Loucy (cell line): ENCODE measurements at regions not wholly inside any gene's neighbourhood (a gene's known extent, or its start where the extent isn't known, plus 50 kb on each side); places are given as distances from the start of the nearest gene placed in this dataset.

ENCODE experiments used
- H2AFZ ChIP-seq: fragments of 200-600 bp; sonication (generic); 2 replicates; pipeline ENCODE4 v1.6.0; 2016; ENCODE audit warnings: antibody characterized with exemption, mild to moderate bottlenecking, low read length, moderate library complexity
- H3F3A ChIP-seq: fragments of 200-600 bp; 2 replicates; pipeline ENCODE4 v1.6.0; 2016; ENCODE audit warnings: antibody characterized with exemption, low read depth, mild to moderate bottlenecking
- H3K27me3 ChIP-seq: fragments of 200-600 bp; sonication (generic); 2 replicates; pipeline ENCODE4 v1.6.1; 2014; ENCODE audit warnings: low read length, mild to moderate bottlenecking; ENCODE audit not compliant: insufficient read depth, poor library complexity, severe bottlenecking
- H3K36me3 ChIP-seq: fragments of 200-600 bp; sonication (generic); 2 replicates; pipeline ENCODE4 v1.6.1; 2016; ENCODE audit warnings: low read length; ENCODE audit not compliant: insufficient read depth
- H3K4me1 ChIP-seq: fragments of 200-600 bp; sonication (generic); 2 replicates; pipeline ENCODE4 v1.5.1; 2014; ENCODE audit warnings: low read length, mild to moderate bottlenecking; ENCODE audit not compliant: insufficient read depth, poor library complexity, severe bottlenecking
- H3K4me2 ChIP-seq: fragments of 200-600 bp; sonication (generic); 2 replicates; pipeline ENCODE4 v1.6.0; 2014; ENCODE audit warnings: antibody characterized with exemption, low read length, low read depth, mild to moderate bottlenecking; ENCODE audit not compliant: poor library complexity, severe bottlenecking
- H3K4me3 ChIP-seq: fragments of 200-600 bp; sonication (generic); 2 replicates; pipeline ENCODE4 v1.5.1; 2014; ENCODE audit warnings: low read length, mild to moderate bottlenecking, mixed read lengths; ENCODE audit not compliant: poor library complexity, severe bottlenecking
- H3K79me2 ChIP-seq: fragments of 200-600 bp; sonication (generic); 2 replicates; pipeline ENCODE4 v1.6.1; 2014; ENCODE audit warnings: low read length; ENCODE audit not compliant: insufficient read depth
- H3K9ac ChIP-seq: fragments of 200-600 bp; sonication (generic); 2 replicates; pipeline ENCODE4 v1.6.0; 2014; ENCODE audit warnings: mild to moderate bottlenecking, low read depth, low read length, moderate library complexity; ENCODE audit not compliant: poor library complexity, severe bottlenecking
- H3K9me2 ChIP-seq: fragments of 200-600 bp; sonication (generic); replicated peaks from 2 replicates; pipeline ENCODE4 v1.6.1; 2016; ENCODE audit warnings: low read depth, low read length, mixed read lengths
- H3K9me3 ChIP-seq: fragments of 200-600 bp; sonication (generic); 2 replicates; pipeline ENCODE4 v1.6.1; 2014; ENCODE audit warnings: mild to moderate bottlenecking, antibody characterized with exemption, low read length, low read depth; ENCODE audit not compliant: insufficient read depth
- H4K20me1 ChIP-seq: fragments of 200-600 bp; sonication (generic); 2 replicates; pipeline ENCODE4 v1.6.0; 2014; ENCODE audit warnings: antibody characterized with exemption, low read length, mild to moderate bottlenecking; ENCODE audit not compliant: insufficient read depth, poor library complexity, severe bottlenecking
- EZH2phosphoT487 ChIP-seq: fragments of 200-600 bp; IDR thresholded peaks from 2 replicates; pipeline ENCODE4 v1.6.1; 2018; ENCODE audit warnings: antibody characterized with exemption, mild to moderate bottlenecking, moderate library complexity, borderline replicate concordance
- TF ChIP-seq, protein P1 (sequence below): fragments of 200-600 bp; sonication (generic); conservative IDR thresholded peaks from 2 replicates; pipeline ENCODE4 v1.5.1; 2014; ENCODE audit warnings: mild to moderate bottlenecking, antibody characterized with exemption, low read length

DNA sequence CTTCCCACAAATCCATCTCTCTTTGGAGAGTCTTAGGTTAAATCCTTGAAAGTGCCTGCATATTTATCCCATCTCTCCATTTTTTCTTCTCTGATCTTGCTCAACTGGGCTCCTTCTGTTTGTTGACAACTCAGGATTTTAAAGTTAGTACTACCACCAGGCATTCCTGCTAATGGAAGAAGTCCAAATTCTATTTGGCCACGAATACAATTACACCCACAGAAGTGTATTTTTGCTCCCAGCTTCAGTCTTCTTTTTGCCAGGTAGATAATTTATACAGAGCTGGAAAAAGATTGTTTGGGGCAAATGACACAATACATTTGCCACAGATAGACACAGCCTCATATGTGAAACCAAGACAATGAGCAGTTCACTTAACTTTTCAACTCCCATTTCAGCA, 74.8 kb downstream of the CETN3 start:
- TF ChIP-seq, protein P1, sequence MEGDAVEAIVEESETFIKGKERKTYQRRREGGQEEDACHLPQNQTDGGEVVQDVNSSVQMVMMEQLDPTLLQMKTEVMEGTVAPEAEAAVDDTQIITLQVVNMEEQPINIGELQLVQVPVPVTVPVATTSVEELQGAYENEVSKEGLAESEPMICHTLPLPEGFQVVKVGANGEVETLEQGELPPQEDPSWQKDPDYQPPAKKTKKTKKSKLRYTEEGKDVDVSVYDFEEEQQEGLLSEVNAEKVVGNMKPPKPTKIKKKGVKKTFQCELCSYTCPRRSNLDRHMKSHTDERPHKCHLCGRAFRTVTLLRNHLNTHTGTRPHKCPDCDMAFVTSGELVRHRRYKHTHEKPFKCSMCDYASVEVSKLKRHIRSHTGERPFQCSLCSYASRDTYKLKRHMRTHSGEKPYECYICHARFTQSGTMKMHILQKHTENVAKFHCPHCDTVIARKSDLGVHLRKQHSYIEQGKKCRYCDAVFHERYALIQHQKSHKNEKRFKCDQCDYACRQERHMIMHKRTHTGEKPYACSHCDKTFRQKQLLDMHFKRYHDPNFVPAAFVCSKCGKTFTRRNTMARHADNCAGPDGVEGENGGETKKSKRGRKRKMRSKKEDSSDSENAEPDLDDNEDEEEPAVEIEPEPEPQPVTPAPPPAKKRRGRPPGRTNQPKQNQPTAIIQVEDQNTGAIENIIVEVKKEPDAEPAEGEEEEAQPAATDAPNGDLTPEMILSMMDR = no peak
- Histone ChIP-seq H3K36me3 (no peaks in the 10 kb centered on the region), H3K4me1 (no peaks in the 10 kb centered on the region), H2AFZ (no peak overlapping the region), H3K9ac (no peak overlapping the region), H4K20me1 (no peaks in the 10 kb centered on the region), H3K4me3 (no peak overlapping the region), H3K9me2 (no peaks in the 10 kb centered on the region), H3K27me3 (no peaks in the 10 kb centered on the region), H3K4me2 (no peak overlapping the region), H3K9me3 (no peaks in the 10 kb centered on the region), H3F3A (no peaks in the 10 kb centered on the region), H3K79me2 (no peaks in the 10 kb centered on the region)

DNA sequence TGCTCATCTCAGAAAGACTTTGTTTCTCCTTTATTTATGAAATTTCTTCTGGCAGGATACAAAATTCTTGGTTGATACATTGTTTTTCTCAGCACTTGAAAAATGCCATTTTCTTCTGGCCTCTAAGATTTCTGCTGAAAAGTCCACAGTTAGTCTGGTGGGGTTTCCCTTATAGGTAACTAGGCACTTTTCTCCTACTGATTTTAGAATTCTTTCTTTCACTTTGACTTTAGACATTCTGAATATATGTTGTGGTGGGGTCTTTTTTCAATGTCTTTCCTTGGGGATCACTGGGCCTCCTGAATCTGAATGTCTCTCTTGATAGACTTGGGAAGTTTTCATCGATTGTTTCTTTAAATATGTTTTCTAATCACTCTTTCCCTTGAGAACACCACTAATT, 79.6 kb downstream of the CETN3 start:
- no peak overlapping the region for H2AFZ ChIP-seq
- H3K4me1 ChIP-seq = no peaks in the 10 kb centered on the region
- no peaks in the 10 kb centered on the region for H3K9me2 ChIP-seq
- H3F3A ChIP-seq = no peaks in the 10 kb centered on the region
- no peaks in the 10 kb centered on the region for H3K9me3 ChIP-seq
- no peaks in the 10 kb centered on the region for H3K79me2 ChIP-seq
- H3K4me3 ChIP-seq = no peak overlapping the region
- TF ChIP-seq EZH2phosphoT487 = no peak
- TF ChIP-seq, protein P1 = no peak
- no peaks in the 10 kb centered on the region for H4K20me1 ChIP-seq
- H3K27me3 ChIP-seq = no peaks in the 10 kb centered on the region
- no peak overlapping the region for H3K4me2 ChIP-seq
- no peak overlapping the region for H3K9ac ChIP-seq
- no peaks in the 10 kb centered on the region for H3K36me3 ChIP-seq

DNA sequence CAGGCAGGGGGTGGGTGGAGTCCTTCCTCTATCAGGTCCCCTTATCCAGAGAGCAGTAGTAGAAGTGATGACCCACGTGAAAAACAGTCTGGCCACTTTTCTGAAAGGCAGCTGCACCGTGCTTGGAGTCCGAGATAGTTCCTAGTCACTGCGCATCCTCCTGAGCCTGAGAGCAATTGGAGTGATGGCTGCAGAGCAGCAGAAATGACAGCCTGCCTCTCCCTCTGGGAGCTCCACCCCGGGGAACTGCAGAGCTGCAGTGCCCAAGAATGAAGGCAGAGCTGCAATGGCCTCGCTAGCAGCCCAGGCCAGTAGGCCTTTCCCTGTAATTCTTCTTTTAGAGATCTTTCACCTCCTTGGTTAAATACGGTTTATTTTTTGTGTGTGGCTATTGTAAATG, 82.6 kb downstream of the CETN3 start:
- H3K4me3 ChIP-seq = no peak overlapping the region
- H3K79me2 ChIP-seq = no peaks in the 10 kb centered on the region
- H2AFZ ChIP-seq = no peak overlapping the region
- no peak overlapping the region for H3K9ac ChIP-seq
- no peaks in the 10 kb centered on the region for H4K20me1 ChIP-seq
- no peaks in the 10 kb centered on the region for H3K4me1 ChIP-seq
- no peaks in the 10 kb centered on the region for H3K27me3 ChIP-seq
- TF ChIP-seq, protein P1 = no peak
- no peaks in the 10 kb centered on the region for H3F3A ChIP-seq
- no peak overlapping the region for H3K4me2 ChIP-seq
- H3K9me2 ChIP-seq = no peaks in the 10 kb centered on the region
- no peaks in the 10 kb centered on the region for H3K36me3 ChIP-seq
- H3K9me3 ChIP-seq = no peaks in the 10 kb centered on the region
